ENCODE measurements at regions not wholly inside any gene's neighbourhood (a gene's known extent, or its start where the extent isn't known, plus 50 kb on each side); places are given as distances from the start of the nearest gene placed in this dataset.

DNA sequence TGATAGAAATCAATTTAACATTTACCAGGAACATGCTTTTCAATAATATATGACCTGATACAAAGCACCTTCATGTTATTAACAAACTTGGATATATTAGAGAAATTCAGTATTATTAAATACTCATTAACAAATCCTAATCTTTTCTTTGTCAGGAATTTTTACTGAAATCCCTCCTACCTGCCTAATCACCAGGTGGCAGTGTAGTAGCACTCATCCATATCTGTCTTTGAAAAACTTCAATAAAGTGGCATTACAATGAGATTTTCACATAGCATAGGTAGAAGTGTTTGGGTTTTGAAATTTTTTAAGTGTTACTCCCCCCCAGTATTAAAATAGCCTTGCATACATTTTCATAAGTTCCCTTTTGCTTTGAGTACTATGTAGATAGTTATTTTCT, 1246.6 kb upstream of the LRRN3 start:
- TF ChIP-seq, protein P1, sequence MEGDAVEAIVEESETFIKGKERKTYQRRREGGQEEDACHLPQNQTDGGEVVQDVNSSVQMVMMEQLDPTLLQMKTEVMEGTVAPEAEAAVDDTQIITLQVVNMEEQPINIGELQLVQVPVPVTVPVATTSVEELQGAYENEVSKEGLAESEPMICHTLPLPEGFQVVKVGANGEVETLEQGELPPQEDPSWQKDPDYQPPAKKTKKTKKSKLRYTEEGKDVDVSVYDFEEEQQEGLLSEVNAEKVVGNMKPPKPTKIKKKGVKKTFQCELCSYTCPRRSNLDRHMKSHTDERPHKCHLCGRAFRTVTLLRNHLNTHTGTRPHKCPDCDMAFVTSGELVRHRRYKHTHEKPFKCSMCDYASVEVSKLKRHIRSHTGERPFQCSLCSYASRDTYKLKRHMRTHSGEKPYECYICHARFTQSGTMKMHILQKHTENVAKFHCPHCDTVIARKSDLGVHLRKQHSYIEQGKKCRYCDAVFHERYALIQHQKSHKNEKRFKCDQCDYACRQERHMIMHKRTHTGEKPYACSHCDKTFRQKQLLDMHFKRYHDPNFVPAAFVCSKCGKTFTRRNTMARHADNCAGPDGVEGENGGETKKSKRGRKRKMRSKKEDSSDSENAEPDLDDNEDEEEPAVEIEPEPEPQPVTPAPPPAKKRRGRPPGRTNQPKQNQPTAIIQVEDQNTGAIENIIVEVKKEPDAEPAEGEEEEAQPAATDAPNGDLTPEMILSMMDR (IDR thresholded peaks at IDR 0.05; ENCODE audit: control insufficient read depth, extremely low read depth, insufficient read depth), result peak; percentile 69
- H3K4me3 ChIP-seq (ENCODE audit: low read depth, low read length), result no peak overlapping the region
- DNase-seq (ENCODE audit: low read depth), result peak; percentile 8

DNA sequence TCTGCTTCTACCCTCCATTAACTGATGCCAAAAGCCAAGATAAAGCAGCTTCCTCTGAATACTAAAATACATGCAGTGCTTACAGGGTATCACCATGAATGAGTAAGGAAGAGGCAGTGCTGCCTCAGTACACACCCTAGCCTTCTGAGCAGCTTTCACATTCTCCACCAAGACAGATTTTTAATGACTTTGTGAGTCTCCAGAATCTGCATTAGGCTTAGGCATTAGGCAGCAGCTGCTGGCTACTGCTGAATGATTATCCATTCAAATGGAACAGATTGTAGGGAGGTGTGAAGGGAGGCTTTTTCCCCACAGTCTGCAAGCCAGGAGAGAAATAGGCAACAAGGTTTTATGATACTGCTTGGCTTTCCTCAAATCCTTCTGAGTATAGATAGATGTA, 1226.7 kb upstream of the LRRN3 start:
- DNase-seq (ENCODE audit: low read depth), result no peak
- TF ChIP-seq, protein P1 (IDR thresholded peaks at IDR 0.05; ENCODE audit: control insufficient read depth, extremely low read depth, insufficient read depth), result no peak
- no peak overlapping the region for H3K4me3 ChIP-seq (ENCODE audit: low read depth, low read length)

DNA sequence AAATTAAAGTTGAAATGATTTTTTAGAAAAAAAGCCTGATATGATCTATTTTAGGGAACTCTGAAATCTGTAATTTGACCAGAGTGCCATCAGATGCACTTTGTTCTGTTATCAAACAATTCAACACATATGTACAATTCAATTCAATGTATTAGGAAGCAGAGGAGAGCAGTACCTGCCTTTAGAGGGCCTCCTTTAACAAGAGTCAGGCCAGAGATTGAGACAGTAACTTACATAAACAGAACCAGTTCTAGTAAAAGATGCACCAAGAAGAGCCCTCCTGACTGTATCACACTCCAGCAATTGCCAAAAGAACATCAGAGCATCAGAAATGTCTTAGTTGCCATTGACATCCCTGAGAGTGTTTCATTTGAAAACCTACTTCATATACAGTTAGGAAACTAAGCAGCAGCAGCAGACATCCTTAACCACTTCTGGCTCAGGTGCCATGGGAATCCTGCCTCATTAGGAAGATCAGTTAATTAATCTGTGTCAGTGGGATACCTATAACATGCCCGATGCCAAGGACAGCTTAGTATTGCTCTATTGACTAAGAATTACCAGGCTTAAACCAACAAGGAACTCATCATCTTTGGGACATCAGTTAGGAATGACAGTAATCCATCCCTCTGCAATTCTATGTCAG, 1222.6 kb upstream of the LRRN3 start:
- no peak overlapping the region for H3K4me3 ChIP-seq (ENCODE audit: low read depth, low read length)
- no peak for DNase-seq (ENCODE audit: low read depth)
- TF ChIP-seq, protein P1 (IDR thresholded peaks at IDR 0.05; ENCODE audit: control insufficient read depth, extremely low read depth, insufficient read depth), result peak; percentile 47; the same call in 1 of the 2 replicates

DNA sequence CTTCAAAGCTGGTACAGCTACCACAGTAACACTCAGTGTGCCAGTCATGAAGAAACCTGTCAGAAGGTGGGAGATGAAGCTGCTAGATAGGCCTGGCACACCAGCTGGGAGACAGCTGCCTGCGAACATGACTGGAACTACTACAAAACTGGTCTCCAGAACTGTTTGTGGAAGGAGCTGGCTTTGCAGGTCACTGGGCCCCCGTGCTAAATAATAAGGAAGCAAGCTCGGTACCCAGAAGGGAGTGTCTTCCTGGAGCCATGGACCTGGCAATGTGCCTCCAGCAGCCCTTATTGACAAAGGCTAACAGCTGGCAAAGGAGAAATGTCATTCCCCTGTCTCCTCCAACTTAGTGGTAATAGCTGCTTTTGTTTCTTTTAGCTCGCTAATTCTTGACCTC, 1217.6 kb upstream of the LRRN3 start:
- no peak for DNase-seq (ENCODE audit: low read depth)
- H3K4me3 ChIP-seq (ENCODE audit: low read depth, low read length), result no peak overlapping the region
- TF ChIP-seq, protein P1 (IDR thresholded peaks at IDR 0.05; ENCODE audit: control insufficient read depth, extremely low read depth, insufficient read depth), result no peak

DNA sequence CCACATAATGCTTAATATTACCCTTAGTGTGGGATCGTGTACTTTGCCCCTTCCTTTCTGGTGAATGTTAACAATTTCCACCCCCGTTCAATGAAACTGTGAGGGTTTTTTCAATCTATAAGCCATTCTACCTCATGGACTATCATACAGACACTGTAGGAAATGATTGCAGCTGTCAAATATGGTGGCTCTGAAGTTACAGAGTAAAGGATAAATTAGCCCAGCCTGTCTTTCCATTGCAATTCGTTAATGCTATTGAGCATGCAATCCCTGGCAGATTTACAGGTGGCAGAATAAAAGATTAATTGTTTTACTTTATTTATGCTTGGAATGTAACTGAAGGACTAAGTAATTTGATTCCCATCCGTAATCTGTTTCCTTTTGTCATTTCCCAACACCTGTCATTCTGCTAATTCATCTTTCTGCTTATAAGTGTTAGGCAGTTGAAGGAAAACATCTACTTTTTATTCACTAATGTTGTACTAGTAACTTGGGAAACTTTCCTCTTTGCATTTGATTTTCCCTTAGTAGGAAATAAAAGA, 1211.6 kb upstream of the LRRN3 start:
- no peak for DNase-seq (ENCODE audit: low read depth)
- no peak overlapping the region for H3K4me3 ChIP-seq (ENCODE audit: low read depth, low read length)
- TF ChIP-seq, protein P1 (IDR thresholded peaks at IDR 0.05; ENCODE audit: control insufficient read depth, extremely low read depth, insufficient read depth), result no peak

DNA sequence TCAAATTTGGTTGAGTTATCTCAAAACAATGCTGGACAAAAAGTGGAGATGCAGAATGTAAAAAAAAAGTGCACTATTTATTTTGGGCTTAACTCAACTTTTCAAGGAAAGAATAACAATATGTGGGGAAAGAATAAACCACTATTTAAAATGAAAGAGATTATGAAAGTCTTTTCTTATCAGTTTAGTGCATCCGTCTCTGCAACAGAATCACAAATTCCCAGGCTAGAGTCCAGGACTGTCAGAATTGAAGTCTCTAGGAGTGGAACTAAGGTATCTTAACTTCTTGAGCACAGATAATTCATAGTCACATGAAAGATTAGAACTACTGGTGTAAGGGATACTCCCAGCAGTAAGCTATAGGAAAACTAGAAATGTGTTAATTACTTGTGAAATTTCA, 1200.3 kb upstream of the LRRN3 start:
- DNase-seq (ENCODE audit: low read depth), result no peak
- TF ChIP-seq, protein P1 (IDR thresholded peaks at IDR 0.05; ENCODE audit: control insufficient read depth, extremely low read depth, insufficient read depth), result no peak
- H3K4me3 ChIP-seq (ENCODE audit: low read depth, low read length), result no peak overlapping the region

DNA sequence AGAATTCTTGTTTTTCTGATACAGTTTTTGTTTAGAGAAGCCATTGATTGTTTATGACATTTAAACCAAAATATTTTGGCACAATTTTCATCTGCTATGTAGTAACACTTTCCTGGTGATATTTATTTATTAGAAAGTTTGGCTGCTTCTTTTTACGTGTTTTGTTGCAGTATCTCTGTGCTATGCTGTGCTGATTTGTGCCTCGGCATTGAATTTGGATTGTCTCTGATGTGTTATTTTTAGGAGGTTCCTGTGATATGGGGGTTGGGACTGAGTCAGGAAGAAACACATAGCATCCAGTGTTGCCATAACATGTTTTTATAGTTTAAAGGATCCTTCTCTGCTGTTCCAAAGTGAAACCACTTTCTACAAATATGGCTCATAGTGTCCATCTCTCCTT, 1197.7 kb upstream of the LRRN3 start:
- DNase-seq (ENCODE audit: low read depth), result no peak
- TF ChIP-seq, protein P1 (IDR thresholded peaks at IDR 0.05; ENCODE audit: control insufficient read depth, extremely low read depth, insufficient read depth), result no peak
- H3K4me3 ChIP-seq (ENCODE audit: low read depth, low read length), result no peak overlapping the region
